ENCODE measurements at regions not wholly inside any gene's neighbourhood (a gene's known extent, or its start where the extent isn't known, plus 50 kb on each side); places are given as distances from the start of the nearest gene placed in this dataset.

- no peak for DNase-seq
Measured at GRCh38 chr10:131810036-131810804, 90.6 kb upstream of the PPP2R2D start.

GRCh38 chr10:131810805-131811629 lies 89.8 kb upstream of the PPP2R2D start:
- DNase-seq = no peak

GRCh38 chr10:131811630-131812403 lies 89.0 kb upstream of the PPP2R2D start:
- no peak for DNase-seq

GRCh38 chr10:131812736-131813604 lies 87.8 kb upstream of the PPP2R2D start:
- DNase-seq = no peak

GRCh38 chr10:131814567-131815265 lies 86.1 kb upstream of the PPP2R2D start:
- no peak for DNase-seq

- no peak for DNase-seq
Measured at GRCh38 chr10:131815266-131816156, 85.3 kb upstream of the PPP2R2D start.

GRCh38 chr10:131816157-131816775 lies 84.5 kb upstream of the PPP2R2D start:
- no peak for DNase-seq

GRCh38 chr10:131816941-131817700 lies 83.7 kb upstream of the PPP2R2D start:
- no peak for DNase-seq

- no peak for DNase-seq
Measured at GRCh38 chr10:131817866-131818509, 82.8 kb upstream of the PPP2R2D start.

GRCh38 chr10:131818510-131819234 lies 82.1 kb upstream of the PPP2R2D start:
- no peak for DNase-seq

GRCh38 chr10:131819241-131820072 lies 81.4 kb upstream of the PPP2R2D start:
- no peak for DNase-seq

- DNase-seq = no peak
Measured at GRCh38 chr10:131820626-131821025, 80.2 kb upstream of the PPP2R2D start.

- no peak for DNase-seq
Measured at GRCh38 chr10:131821378-131822012, 79.3 kb upstream of the PPP2R2D start.

- no peak for DNase-seq
Measured at GRCh38 chr10:131822013-131822691, 78.7 kb upstream of the PPP2R2D start.

GRCh38 chr10:131822692-131823245 lies 78.0 kb upstream of the PPP2R2D start:
- DNase-seq = no peak

Measured in NCI-H82 (cell line).